Thyroid gland (tissue), 4 donors: ENCODE measurements at regions not wholly inside any gene's neighbourhood (a gene's known extent, or its start where the extent isn't known, plus 50 kb on each side); places are given as distances from the start of the nearest gene placed in this dataset.
"Not testable (repeated sequence)": the region's sequence is repeated elsewhere in the genome, so short reads cannot be mapped to it uniquely, and the experiment has no call there.

Source experiments
- DNase-seq, 2 donors: peaks; one replicate each; pipeline ENCODE4 v3.0.0-alpha.2; 2019
- H3K27ac ChIP-seq, 3 donors: fragments of 200-600 bp; sonication (generic); 1 replicate in 2 of 3; 2 replicates in 1 of 3; pipeline ENCODE4 v1.5.1; 2016 to 2019; ENCODE audit warnings: mild to moderate bottlenecking in 1 of 3, moderate library complexity in 1 of 3
- H3K27me3 ChIP-seq: fragments of 200-600 bp; sonication (generic); one replicate; pipeline ENCODE4 v1.5.1; 2019
- H3K36me3 ChIP-seq, 2 donors: fragments of 200-600 bp; sonication (generic); one replicate each; pipeline ENCODE4 v1.5.1; 2016 to 2019
- H3K4me1 ChIP-seq, 2 donors: fragments of 200-600 bp; sonication (generic); one replicate each; pipeline ENCODE4 v1.5.1; 2017 to 2019
- H3K4me3 ChIP-seq, 3 donors: fragments of 200-600 bp; sonication (generic); replicated peaks in 1 of 3; 1 replicate in 2 of 3; 2 replicates in 1 of 3; pipeline ENCODE4 v1.5.1; 2016; ENCODE audit warnings: mild to moderate bottlenecking in 1 of 3
- H3K9me3 ChIP-seq: fragments of 200-600 bp; sonication (generic); one replicate; pipeline ENCODE4 v1.5.1; 2017
- POLR2A ChIP-seq, 2 donors: fragments of 450-650 bp; IDR thresholded peaks; one replicate each; pipeline ENCODE4 v1.6.1; 2017; ENCODE audit warnings: antibody characterized with exemption in 2 of 2, mild to moderate bottlenecking in 2 of 2, moderate library complexity in 1 of 2
- WGBS, 2 donors: methylation state at CpG; one replicate each; pipeline ENCODE4 v1.1.5; 2017; 5-methylcytosine and 5-hydroxymethylcytosine counted together
- intact Hi-C: fragments of 100-400 bp; cut with DNase I; formaldehyde crosslinking; loops from one replicate; pipeline ENCODE4 v1.15.1; 2023
- TF ChIP-seq, protein P1 (sequence below), 6 experiments: fragments of 200-600 bp in 3 of 6; fragments of 450-650 bp in 3 of 6; sonication (generic) in 3 of 6; IDR thresholded peaks; one replicate each; pipeline ENCODE4 v1.5.1; 2016 to 2019; ENCODE audit warnings: antibody characterized with exemption in 6 of 6, mild to moderate bottlenecking in 2 of 6, inconsistent platforms in 1 of 6, moderate library complexity in 1 of 6

DNA sequence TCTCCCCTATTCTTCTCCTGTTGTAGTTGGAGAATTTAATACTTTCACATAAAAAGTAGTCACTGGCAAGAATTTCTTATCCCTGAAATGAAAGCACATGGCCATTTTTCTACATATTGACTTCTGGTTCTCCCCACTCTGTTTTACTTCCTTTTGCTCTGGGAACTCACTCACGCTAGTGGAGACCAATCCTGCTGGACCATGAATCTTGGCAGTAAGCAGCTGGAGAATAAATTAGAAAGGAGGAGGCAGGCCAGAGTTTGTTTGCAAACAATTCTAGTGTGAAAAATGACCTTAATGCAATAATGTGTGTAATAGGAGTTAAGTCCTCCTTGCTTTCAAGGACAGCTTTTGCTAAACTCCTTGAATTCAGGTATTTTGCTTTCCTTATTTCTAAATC, 412.3 kb upstream of the CHORDC1 start:
- H3K9me3 ChIP-seq = no peaks in the 10 kb centered on the region
- no peaks in the 10 kb centered on the region for H3K36me3 ChIP-seq
- no peaks in the 10 kb centered on the region for H3K27me3 ChIP-seq
- no peak overlapping the region for H3K4me3 ChIP-seq
- H3K27ac ChIP-seq = no peak overlapping the region
- WGBS, 2 donors = 73 to 76% methylated on average over 1 of the region's 1 CpG
- intact Hi-C loops = no loop called here
- DNase-seq = no peak
- H3K4me1 ChIP-seq = no peaks in the 10 kb centered on the region
- TF ChIP-seq, protein P1, sequence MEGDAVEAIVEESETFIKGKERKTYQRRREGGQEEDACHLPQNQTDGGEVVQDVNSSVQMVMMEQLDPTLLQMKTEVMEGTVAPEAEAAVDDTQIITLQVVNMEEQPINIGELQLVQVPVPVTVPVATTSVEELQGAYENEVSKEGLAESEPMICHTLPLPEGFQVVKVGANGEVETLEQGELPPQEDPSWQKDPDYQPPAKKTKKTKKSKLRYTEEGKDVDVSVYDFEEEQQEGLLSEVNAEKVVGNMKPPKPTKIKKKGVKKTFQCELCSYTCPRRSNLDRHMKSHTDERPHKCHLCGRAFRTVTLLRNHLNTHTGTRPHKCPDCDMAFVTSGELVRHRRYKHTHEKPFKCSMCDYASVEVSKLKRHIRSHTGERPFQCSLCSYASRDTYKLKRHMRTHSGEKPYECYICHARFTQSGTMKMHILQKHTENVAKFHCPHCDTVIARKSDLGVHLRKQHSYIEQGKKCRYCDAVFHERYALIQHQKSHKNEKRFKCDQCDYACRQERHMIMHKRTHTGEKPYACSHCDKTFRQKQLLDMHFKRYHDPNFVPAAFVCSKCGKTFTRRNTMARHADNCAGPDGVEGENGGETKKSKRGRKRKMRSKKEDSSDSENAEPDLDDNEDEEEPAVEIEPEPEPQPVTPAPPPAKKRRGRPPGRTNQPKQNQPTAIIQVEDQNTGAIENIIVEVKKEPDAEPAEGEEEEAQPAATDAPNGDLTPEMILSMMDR (IDR thresholded peaks at IDR 0.05) = no peak
- no peak for TF ChIP-seq POLR2A (IDR thresholded peaks at IDR 0.05)

GRCh38 chr11:90630176-90630575, 407.3 kb upstream of the CHORDC1 start:
- WGBS, 2 donors = 83 to 91% methylated on average over 4 of the region's 4 CpGs
- no peaks in the 10 kb centered on the region for H3K36me3 ChIP-seq
- TF ChIP-seq, protein P1 (IDR thresholded peaks at IDR 0.05) = no peak
- TF ChIP-seq POLR2A (IDR thresholded peaks at IDR 0.05) = no peak
- no peaks in the 10 kb centered on the region for H3K4me1 ChIP-seq
- H3K27ac ChIP-seq = no peak overlapping the region
- H3K9me3 ChIP-seq = no peaks in the 10 kb centered on the region
- intact Hi-C loops = no loop called here
- no peaks in the 10 kb centered on the region for H3K27me3 ChIP-seq
- DNase-seq = no peak
- H3K4me3 ChIP-seq = no peak overlapping the region

GRCh38 chr11:90629229-90629806, 406.5 kb upstream of the CHORDC1 start:
- H3K27me3 ChIP-seq = no peaks in the 10 kb centered on the region
- H3K36me3 ChIP-seq = no peaks in the 10 kb centered on the region
- intact Hi-C loops = no loop called here
- DNase-seq = no peak
- no peak for TF ChIP-seq POLR2A (IDR thresholded peaks at IDR 0.05)
- TF ChIP-seq, protein P1 (IDR thresholded peaks at IDR 0.05) = no peak
- no peak overlapping the region for H3K27ac ChIP-seq
- H3K9me3 ChIP-seq = no peaks in the 10 kb centered on the region
- WGBS, 2 donors = 79 to 88% methylated on average over 4 of the region's 4 CpGs
- H3K4me3 ChIP-seq = no peak overlapping the region
- no peaks in the 10 kb centered on the region for H3K4me1 ChIP-seq

GRCh38 chr11:90614318-90614717, 391.5 kb upstream of the CHORDC1 start:
- Histone ChIP-seq H3K27ac (no peak overlapping the region), H3K27me3 (no peaks in the 10 kb centered on the region), H3K4me1 (no peaks in the 10 kb centered on the region), H3K9me3 (no peaks in the 10 kb centered on the region), H3K36me3 (no peaks in the 10 kb centered on the region), H3K4me3 (no peak overlapping the region)
- TF ChIP-seq POLR2A (IDR thresholded peaks at IDR 0.05) = no peak
- TF ChIP-seq, protein P1 (IDR thresholded peaks at IDR 0.05) = no peak
- intact Hi-C loops = no loop called here
- no peak for DNase-seq
- 66 to 81% methylated on average over 2 of the region's 2 CpGs for WGBS, 2 donors

- H3K27ac ChIP-seq, intact Hi-C loops: not testable (repeated sequence)
- WGBS, 2 donors = 78 to 80% methylated on average over 4 of the region's 4 CpGs
Measured at GRCh38 chr11:90613037-90613436, 390.2 kb upstream of the CHORDC1 start.

DNA sequence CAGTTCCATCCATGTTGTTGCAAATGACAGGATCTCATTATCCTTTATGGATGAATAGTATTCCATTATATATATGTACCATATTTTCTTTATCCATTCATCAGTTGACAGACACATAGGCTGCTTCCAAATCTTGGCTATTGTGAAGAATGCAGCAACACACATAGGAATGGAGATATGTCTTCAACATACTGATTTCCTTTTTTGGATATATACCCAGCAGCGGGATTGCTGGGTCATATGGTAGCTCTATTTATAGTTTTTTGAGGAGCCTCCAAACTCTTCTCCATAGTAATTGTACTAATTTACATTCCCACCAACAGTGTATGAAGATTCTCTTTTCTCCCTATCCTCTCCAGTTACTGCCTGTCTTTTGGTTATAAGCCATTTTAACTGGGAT, 383.9 kb upstream of the CHORDC1 start:
- no peak for DNase-seq
- no peaks in the 10 kb centered on the region for H3K9me3 ChIP-seq
- H3K36me3 ChIP-seq = no peaks in the 10 kb centered on the region
- H3K4me3 ChIP-seq = no peak overlapping the region
- TF ChIP-seq, protein P1 (IDR thresholded peaks at IDR 0.05) = no peak
- no peak for TF ChIP-seq POLR2A (IDR thresholded peaks at IDR 0.05)
- intact Hi-C loops = no loop called here
- 85 to 97% methylated on average over 1 of the region's 1 CpG for WGBS, 2 donors
- no peaks in the 10 kb centered on the region for H3K27me3 ChIP-seq
- no peak overlapping the region for H3K27ac ChIP-seq
- no peaks in the 10 kb centered on the region for H3K4me1 ChIP-seq

More at GRCh38 chr11:90613037-90613436, 390.2 kb upstream of the CHORDC1 start:
- DNase-seq, H3K36me3 ChIP-seq, H3K27me3 ChIP-seq, H3K4me3 ChIP-seq, H3K9me3 ChIP-seq, H3K4me1 ChIP-seq: not testable (repeated sequence)
